ENCODE measurements at regions not wholly inside any gene's neighbourhood (a gene's known extent, or its start where the extent isn't known, plus 50 kb on each side); places are given as distances from the start of the nearest gene placed in this dataset.

GRCh38 chr20:16824664-16825063 is 76.5 kb downstream of the OTOR start:
- Histone ChIP-seq H4K8ac (replicated peaks; ENCODE audit: insufficient read length, low read depth, low read length) (no peak overlapping the region), H2BK5ac (ENCODE audit: insufficient read length, low read length) (no peak overlapping the region), H2AFZ (ENCODE audit: low read length) (no peak overlapping the region), H2BK12ac (ENCODE audit: insufficient read length, low read depth, low read length) (no peak overlapping the region), H3K4me1 (ENCODE audit: insufficient read depth, low read length) (no peaks in the 10 kb centered on the region), H2AK5ac (ENCODE audit: insufficient read length, low read length) (no peak overlapping the region), H2BK120ac (ENCODE audit: low read depth, low read length, poor library complexity, severe bottlenecking) (no peak overlapping the region), H3K23ac (ENCODE audit: insufficient read length, low read depth, low read length) (no peak overlapping the region), H3K27me3 (ENCODE audit: insufficient read depth, low read length) (no peaks in the 10 kb centered on the region), H3K79me1 (ENCODE audit: insufficient read depth, low read depth, low read length, poor library complexity, severe bottlenecking) (no peaks in the 10 kb centered on the region), H3K79me2 (ENCODE audit: insufficient read depth, low read length) (no peaks in the 10 kb centered on the region), H3K14ac (ENCODE audit: insufficient read depth, low read length) (no peak overlapping the region), H3K23me2 (ENCODE audit: insufficient read length, low read depth, low read length, poor library complexity, severe bottlenecking) (no peaks in the 10 kb centered on the region), H3K18ac (ENCODE audit: insufficient read length, low read depth, low read length) (no peak overlapping the region), H4K20me1 (ENCODE audit: control insufficient read depth, insufficient read depth, insufficient read length) (no peaks in the 10 kb centered on the region), H3K4ac (ENCODE audit: low read depth, low read length) (no peak overlapping the region), H3T11ph (ENCODE audit: low read length) (no peak overlapping the region), H3K9ac (ENCODE audit: extremely low read depth, insufficient read length, low read length) (no peak overlapping the region), H4K5ac (ENCODE audit: insufficient read length, low read depth, low read length) (no peak overlapping the region), H4K91ac (ENCODE audit: insufficient read length, low read depth, low read length) (no peak overlapping the region), H3K4me2 (ENCODE audit: insufficient read depth, insufficient read length, low read length) (no peak overlapping the region), H2BK20ac (ENCODE audit: low read depth, low read length, poor library complexity, severe bottlenecking) (no peak overlapping the region), H3K9me3 (ENCODE audit: control insufficient read depth, low read depth, low read length) (no peaks in the 10 kb centered on the region), H3K56ac (ENCODE audit: insufficient read length, low read depth, low read length) (no peak overlapping the region), H3K27ac (ENCODE audit: insufficient read length, low read depth, low read length) (no peak overlapping the region), H2BK15ac (ENCODE audit: low read depth, low read length) (no peak overlapping the region)
- H3K4me1 Mint-ChIP-seq, result peaks cover 3 to 5% of the 10 kb centered on the region in 2 experiments; a peak in 3 of 4 replicates
- WGBS (ENCODE audit: extremely low coverage, insufficient read length, low lambda C conversion rate), result no CpG with 5 or more reads among the region's 1 CpG
- TF ChIP-seq, protein P1, sequence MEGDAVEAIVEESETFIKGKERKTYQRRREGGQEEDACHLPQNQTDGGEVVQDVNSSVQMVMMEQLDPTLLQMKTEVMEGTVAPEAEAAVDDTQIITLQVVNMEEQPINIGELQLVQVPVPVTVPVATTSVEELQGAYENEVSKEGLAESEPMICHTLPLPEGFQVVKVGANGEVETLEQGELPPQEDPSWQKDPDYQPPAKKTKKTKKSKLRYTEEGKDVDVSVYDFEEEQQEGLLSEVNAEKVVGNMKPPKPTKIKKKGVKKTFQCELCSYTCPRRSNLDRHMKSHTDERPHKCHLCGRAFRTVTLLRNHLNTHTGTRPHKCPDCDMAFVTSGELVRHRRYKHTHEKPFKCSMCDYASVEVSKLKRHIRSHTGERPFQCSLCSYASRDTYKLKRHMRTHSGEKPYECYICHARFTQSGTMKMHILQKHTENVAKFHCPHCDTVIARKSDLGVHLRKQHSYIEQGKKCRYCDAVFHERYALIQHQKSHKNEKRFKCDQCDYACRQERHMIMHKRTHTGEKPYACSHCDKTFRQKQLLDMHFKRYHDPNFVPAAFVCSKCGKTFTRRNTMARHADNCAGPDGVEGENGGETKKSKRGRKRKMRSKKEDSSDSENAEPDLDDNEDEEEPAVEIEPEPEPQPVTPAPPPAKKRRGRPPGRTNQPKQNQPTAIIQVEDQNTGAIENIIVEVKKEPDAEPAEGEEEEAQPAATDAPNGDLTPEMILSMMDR (conservative IDR thresholded peaks at IDR 0.05), result no peak
- peaks cover 3 to 27% (median 20%) of the 10 kb centered on the region in 3 experiments for H3K36me3 Mint-ChIP-seq (ENCODE audit: insufficient read depth in 1 of 3, low read depth in 3 of 3)
- no peak for DNase-seq
- no peaks in the 10 kb centered on the region for H3K27me3 Mint-ChIP-seq (ENCODE audit: low read depth)
- peaks cover 29 to 34% of the 10 kb centered on the region in 2 experiments for H3K9me3 Mint-ChIP-seq
- no peak overlapping the region for H3K4me3 Mint-ChIP-seq
- no peak overlapping the region for H3K27ac Mint-ChIP-seq

Measured in H9 (cell line).